ENCODE measurements at regions not wholly inside any gene's neighbourhood (a gene's known extent, or its start where the extent isn't known, plus 50 kb on each side); places are given as distances from the start of the nearest gene placed in this dataset.

GRCh38 chr16:51522902-51523301, 371.8 kb upstream of the SALL1 start:
- TF ChIP-seq JUND (IDR thresholded peaks at IDR 0.05) (no peak), POLR2AphosphoS5 (IDR thresholded peaks at IDR 0.05; ENCODE audit: low read depth, low read length) (no peak), CTCF (IDR thresholded peaks at IDR 0.05 in 2 of 3, conservative IDR thresholded peaks at IDR 0.05 in 1 of 3; ENCODE audit: borderline replicate concordance in 1 of 3, insufficient read depth in 1 of 3, low read depth in 2 of 3, low read length in 2 of 3) (no peak), YY1 (IDR thresholded peaks at IDR 0.05; ENCODE audit: extremely low read depth, insufficient replicate concordance, low read depth, low read length) (no peak)
- TF ChIP-seq, protein P1, sequence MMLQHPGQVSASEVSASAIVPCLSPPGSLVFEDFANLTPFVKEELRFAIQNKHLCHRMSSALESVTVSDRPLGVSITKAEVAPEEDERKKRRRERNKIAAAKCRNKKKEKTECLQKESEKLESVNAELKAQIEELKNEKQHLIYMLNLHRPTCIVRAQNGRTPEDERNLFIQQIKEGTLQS (IDR thresholded peaks at IDR 0.05), result no peak
